GM12878 (cell line): ENCODE measurements at regions not wholly inside any gene's neighbourhood (a gene's known extent, or its start where the extent isn't known, plus 50 kb on each side); places are given as distances from the start of the nearest gene placed in this dataset.

Experiments
- ATAC-seq: fragments of 200-7000 bp; cut with Tn5 transposase; 3 replicates; pipeline ENCODE4 v1.9.1; 2020; ENCODE audit warnings: mild to moderate bottlenecking, moderate library complexity
- BruUV-seq: library from RNA; stranded (reverse); fragments of 400-500 nt; replicated peaks from 2 replicates; lab custom pipeline; 2021; lab: Mats Ljungman, UMichigan
- CTCF ChIA-PET: fragments of 300-600 bp; sonication (Branson Sonifier 250); formaldehyde crosslinking; extraction: SDS; loops from one replicate; lab custom pipeline; 2021; ENCODE audit warnings: inconsistent platforms; lab: Yijun Ruan, JAX
- POLR2A ChIA-PET: fragments of 350-600 bp; formaldehyde crosslinking; extraction: SDS; loops from one replicate; lab custom pipeline; 2021; ENCODE audit warnings: inconsistent platforms; lab: Charles Lee
- RAD21 ChIA-PET: fragments of 300-600 bp; sonication (Branson Sonifier 250); formaldehyde crosslinking; loops from one replicate; lab custom pipeline; 2023; ENCODE audit warnings: antibody characterized with exemption; ENCODE audit not compliant: unreplicated experiment; lab: Charles Lee
- SMC1A ChIA-PET: fragments of 300-600 bp; sonication (Branson Sonifier 250); formaldehyde crosslinking; loops from one replicate; lab custom pipeline; 2023; ENCODE audit not compliant: unreplicated experiment, uncharacterized antibody; lab: Charles Lee
- DNase-seq: peaks from one replicate; pipeline ENCODE4 v3.0.0-alpha.2; 2011; ENCODE audit warnings: low read depth, low spot score
- FAIRE-seq: peaks from 3 replicates; lab custom pipeline; 2011; peaks lifted over from hg19 to GRCh38; lab: Jason Lieb, UNC
- H2AFZ ChIP-seq: 2 replicates; pipeline ENCODE4 v1.6.0; 2011; ENCODE audit warnings: low read depth, low read length, control low read depth; ENCODE audit not compliant: control insufficient read depth
- H3K27ac ChIP-seq: 2 replicates; pipeline ENCODE4 v1.5.1; 2011; ENCODE audit warnings: control low read depth; ENCODE audit not compliant: control insufficient read depth, insufficient read depth
- H3K27me3 ChIP-seq, 2 experiments: replicated peaks in 1 of 2; 2 replicates each; pipeline versions ENCODE4 v1.6.0 to v1.6.1; 2011; ENCODE audit warnings: low read length in 1 of 2; ENCODE audit not compliant: control insufficient read depth in 2 of 2, insufficient read depth in 2 of 2
- H3K36me3 ChIP-seq, 2 experiments: 2 replicates each; pipeline ENCODE4 v1.5.1; 2011; ENCODE audit warnings: low read length in 1 of 2; ENCODE audit not compliant: control insufficient read depth in 2 of 2, insufficient read depth in 2 of 2
- H3K4me1 ChIP-seq: 2 replicates; pipeline ENCODE4 v1.6.1; 2011; ENCODE audit warnings: mild to moderate bottlenecking, low read length, moderate library complexity, mixed read lengths; ENCODE audit not compliant: control insufficient read depth, insufficient read depth
- H3K4me2 ChIP-seq: 2 replicates; pipeline ENCODE4 v1.6.0; 2011; ENCODE audit warnings: control low read depth; ENCODE audit not compliant: control insufficient read depth, insufficient read depth
- H3K4me3 ChIP-seq: fragments of 200-600 bp; sonication (generic); 2 replicates; pipeline ENCODE4 v1.5.1; 2016
- H3K79me2 ChIP-seq: 2 replicates; pipeline ENCODE4 v1.6.0; 2011; ENCODE audit warnings: low read length; ENCODE audit not compliant: control insufficient read depth, insufficient read depth
- H3K9ac ChIP-seq: 2 replicates; pipeline ENCODE4 v1.8.0; 2011; ENCODE audit warnings: low read length, control low read depth, mixed read lengths; ENCODE audit not compliant: control insufficient read depth, insufficient read depth
- H3K9me3 ChIP-seq: replicated peaks from 3 replicates; pipeline ENCODE4 v1.5.1; 2011; ENCODE audit warnings: mild to moderate bottlenecking, low read length; ENCODE audit not compliant: control insufficient read depth, insufficient read depth
- H4K20me1 ChIP-seq: 2 replicates; pipeline ENCODE4 v1.6.0; 2011; ENCODE audit not compliant: control insufficient read depth, insufficient read depth
- CHD2 ChIP-seq: IDR thresholded peaks from 2 replicates; pipeline ENCODE4 v1.6.1; 2011; ENCODE audit warnings: low read depth, low read length, improper control_type of control experiment, borderline replicate concordance
- FOXK2 ChIP-seq: fragments of 450-650 bp; IDR thresholded peaks from 2 replicates; pipeline ENCODE4 v1.6.1; 2017; ENCODE audit warnings: mild to moderate bottlenecking, moderate library complexity
- GABPA ChIP-seq: IDR thresholded peaks from 2 replicates; pipeline ENCODE4 v1.6.1; 2014; ENCODE audit warnings: antibody characterized with exemption, low read depth, mild to moderate bottlenecking, inconsistent platforms
- LARP7 ChIP-seq: fragments of 450-650 bp; IDR thresholded peaks from 2 replicates; pipeline ENCODE4 v1.6.1; 2017; ENCODE audit warnings: mild to moderate bottlenecking
- NFXL1 ChIP-seq: fragments of 450-650 bp; IDR thresholded peaks from 2 replicates; pipeline ENCODE4 v1.6.1; 2017; ENCODE audit warnings: antibody characterized with exemption, mild to moderate bottlenecking, borderline replicate concordance
- NR2C1 ChIP-seq: fragments of 450-650 bp; IDR thresholded peaks from 2 replicates; pipeline ENCODE4 v1.6.1; 2017; ENCODE audit warnings: antibody characterized with exemption, mild to moderate bottlenecking, moderate library complexity
- RCOR1 ChIP-seq: conservative IDR thresholded peaks from 2 replicates; pipeline ENCODE4 v1.6.1; 2012; ENCODE audit warnings: low read depth, low read length, improper control_type of control experiment
- WGBS: methylation state at CpG from one replicate; pipeline ENCODE4 v1.1.6; 2016; ENCODE audit warnings: low lambda C conversion rate; ENCODE audit not compliant: insufficient replicate concordance, insufficient coverage; ENCODE audit errors: missing lambda C conversion rate; 5-methylcytosine and 5-hydroxymethylcytosine counted together
- in situ Hi-C: fragments of 300-500 bp; cut with MboI; formaldehyde crosslinking; loops from 9 replicates; pipeline ENCODE4 v1.14.3; 2018; ENCODE audit warnings: mixed read lengths
- intact Hi-C: fragments of 100-400 bp; cut with micrococcal nuclease; formaldehyde crosslinking; loops from one replicate; pipeline ENCODE4 v1.14.2; 2022; ENCODE audit not compliant: unreplicated experiment
- TF ChIP-seq, protein P1 (sequence below): fragments of 450-650 bp; IDR thresholded peaks from 2 replicates; pipeline ENCODE4 v1.6.1; 2016; ENCODE audit warnings: mild to moderate bottlenecking, moderate library complexity, borderline replicate concordance
- TF ChIP-seq, protein P2 (sequence below): fragments of 450-650 bp; IDR thresholded peaks from 2 replicates; pipeline ENCODE4 v1.6.1; 2017; ENCODE audit warnings: low read depth, mild to moderate bottlenecking, moderate library complexity

DNA sequence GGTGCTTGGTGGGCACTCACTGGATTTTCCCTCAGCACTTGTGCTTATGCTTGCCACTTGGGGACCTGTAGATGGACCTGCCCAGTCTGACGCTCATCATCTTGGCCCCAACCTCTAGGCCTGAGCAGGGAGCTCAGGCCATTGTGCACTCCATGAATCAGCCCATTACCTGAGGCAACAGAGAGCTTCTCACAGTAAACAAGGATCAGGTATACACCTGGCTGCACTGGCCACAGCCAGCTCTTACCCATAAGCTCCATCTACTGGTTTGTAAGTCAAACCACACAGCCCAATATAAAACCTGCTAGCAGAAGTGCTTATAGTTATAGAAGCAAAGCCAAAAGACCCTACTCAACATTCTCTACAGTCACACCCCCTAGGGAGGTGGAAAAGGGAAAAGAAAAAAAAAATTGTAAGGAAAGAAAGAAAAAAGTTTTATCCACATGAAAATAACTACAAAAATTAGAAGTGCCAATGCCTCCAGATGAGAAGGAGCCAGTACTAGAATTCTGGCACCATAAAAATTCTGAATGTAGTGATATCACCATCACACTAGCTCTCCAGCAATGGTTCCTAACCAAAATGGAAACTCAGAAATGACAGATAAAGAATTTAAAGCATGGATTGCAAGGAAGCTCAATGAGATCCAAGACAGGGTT lies 87.8 kb upstream of the CDH5 start:
- RAD21 ChIA-PET = no interaction called here
- WGBS = 0% methylated on average over 1 of the region's 1 CpG

More for the DNA sequence above, 87.8 kb upstream of the CDH5 start:
- POLR2A ChIA-PET = no interaction called here
- no peaks in the 10 kb centered on the region for H3K79me2 ChIP-seq
- no peak overlapping the region for H2AFZ ChIP-seq
- FAIRE-seq (no peak), DNase-seq (no peak), ATAC-seq (no peak)
- intact Hi-C loops = no loop called here
- H3K36me3 ChIP-seq = no peaks in the 10 kb centered on the region
- H3K4me2 ChIP-seq = no peak overlapping the region
- in situ Hi-C loops = no loop called here
- no TSS peak for BruUV-seq
- no peak overlapping the region for H3K27ac ChIP-seq
- CTCF ChIA-PET = interaction anchor here (0.9 kb wide), 1 partner anchor 79 kb away, joined by 3 read pairs; no protein-coding TSS in a partner anchor
- SMC1A ChIA-PET = no interaction called here
- no peaks in the 10 kb centered on the region; the same call in 2 of the 3 replicates for H3K9me3 ChIP-seq
- no peak overlapping the region for H3K4me3 ChIP-seq
- no peaks in the 10 kb centered on the region; a peak in 1 of 4 replicates for H3K27me3 ChIP-seq
- no peaks in the 10 kb centered on the region for H4K20me1 ChIP-seq
- TF ChIP-seq CHD2 (no peak), GABPA (no peak), FOXK2 (no peak), RCOR1 (no peak), NR2C1 (no peak), LARP7 (no peak), NFXL1 (no peak)
- TF ChIP-seq, protein P1, sequence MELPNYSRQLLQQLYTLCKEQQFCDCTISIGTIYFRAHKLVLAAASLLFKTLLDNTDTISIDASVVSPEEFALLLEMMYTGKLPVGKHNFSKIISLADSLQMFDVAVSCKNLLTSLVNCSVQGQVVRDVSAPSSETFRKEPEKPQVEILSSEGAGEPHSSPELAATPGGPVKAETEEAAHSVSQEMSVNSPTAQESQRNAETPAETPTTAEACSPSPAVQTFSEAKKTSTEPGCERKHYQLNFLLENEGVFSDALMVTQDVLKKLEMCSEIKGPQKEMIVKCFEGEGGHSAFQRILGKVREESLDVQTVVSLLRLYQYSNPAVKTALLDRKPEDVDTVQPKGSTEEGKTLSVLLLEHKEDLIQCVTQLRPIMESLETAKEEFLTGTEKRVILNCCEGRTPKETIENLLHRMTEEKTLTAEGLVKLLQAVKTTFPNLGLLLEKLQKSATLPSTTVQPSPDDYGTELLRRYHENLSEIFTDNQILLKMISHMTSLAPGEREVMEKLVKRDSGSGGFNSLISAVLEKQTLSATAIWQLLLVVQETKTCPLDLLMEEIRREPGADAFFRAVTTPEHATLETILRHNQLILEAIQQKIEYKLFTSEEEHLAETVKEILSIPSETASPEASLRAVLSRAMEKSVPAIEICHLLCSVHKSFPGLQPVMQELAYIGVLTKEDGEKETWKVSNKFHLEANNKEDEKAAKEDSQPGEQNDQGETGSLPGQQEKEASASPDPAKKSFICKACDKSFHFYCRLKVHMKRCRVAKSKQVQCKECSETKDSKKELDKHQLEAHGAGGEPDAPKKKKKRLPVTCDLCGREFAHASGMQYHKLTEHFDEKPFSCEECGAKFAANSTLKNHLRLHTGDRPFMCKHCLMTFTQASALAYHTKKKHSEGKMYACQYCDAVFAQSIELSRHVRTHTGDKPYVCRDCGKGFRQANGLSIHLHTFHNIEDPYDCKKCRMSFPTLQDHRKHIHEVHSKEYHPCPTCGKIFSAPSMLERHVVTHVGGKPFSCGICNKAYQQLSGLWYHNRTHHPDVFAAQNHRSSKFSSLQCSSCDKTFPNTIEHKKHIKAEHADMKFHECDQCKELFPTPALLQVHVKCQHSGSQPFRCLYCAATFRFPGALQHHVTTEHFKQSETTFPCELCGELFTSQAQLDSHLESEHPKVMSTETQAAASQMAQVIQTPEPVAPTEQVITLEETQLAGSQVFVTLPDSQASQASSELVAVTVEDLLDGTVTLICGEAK = no peak
- TF ChIP-seq, protein P2, sequence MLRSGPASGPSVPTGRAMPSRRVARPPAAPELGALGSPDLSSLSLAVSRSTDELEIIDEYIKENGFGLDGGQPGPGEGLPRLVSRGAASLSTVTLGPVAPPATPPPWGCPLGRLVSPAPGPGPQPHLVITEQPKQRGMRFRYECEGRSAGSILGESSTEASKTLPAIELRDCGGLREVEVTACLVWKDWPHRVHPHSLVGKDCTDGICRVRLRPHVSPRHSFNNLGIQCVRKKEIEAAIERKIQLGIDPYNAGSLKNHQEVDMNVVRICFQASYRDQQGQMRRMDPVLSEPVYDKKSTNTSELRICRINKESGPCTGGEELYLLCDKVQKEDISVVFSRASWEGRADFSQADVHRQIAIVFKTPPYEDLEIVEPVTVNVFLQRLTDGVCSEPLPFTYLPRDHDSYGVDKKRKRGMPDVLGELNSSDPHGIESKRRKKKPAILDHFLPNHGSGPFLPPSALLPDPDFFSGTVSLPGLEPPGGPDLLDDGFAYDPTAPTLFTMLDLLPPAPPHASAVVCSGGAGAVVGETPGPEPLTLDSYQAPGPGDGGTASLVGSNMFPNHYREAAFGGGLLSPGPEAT = no peak
- H3K9ac ChIP-seq = no peak overlapping the region
- no peaks in the 10 kb centered on the region for H3K4me1 ChIP-seq
